Natural killer cell (primary cell): ENCODE measurements at regions not wholly inside any gene's neighbourhood (a gene's known extent, or its start where the extent isn't known, plus 50 kb on each side); places are given as distances from the start of the nearest gene placed in this dataset.

Experiments
- ATAC-seq, 3 donors: fragments of 150-1000 bp in 2 of 3; fragments of 200-7000 bp in 1 of 3; cut with Tn5 transposase; 1 replicate in 1 of 3; 2 replicates in 2 of 3; pipeline ENCODE4 v1.10.0; 2021; ENCODE audit warnings: mild to moderate bottlenecking in 2 of 3, moderate library complexity in 2 of 3
- DNase-seq, 2 donors: peaks; one replicate each; pipeline versions ENCODE4 v3.0.0 to v3.0.0-alpha.2; 2013 to 2021; ENCODE audit warnings: mixed read lengths in 1 of 2
- H3K27ac ChIP-seq: one replicate; pipeline ENCODE4 v1.5.1; 2013; ENCODE audit warnings: mild to moderate bottlenecking, low read length
- H3K27me3 ChIP-seq: one replicate; pipeline ENCODE4 v1.6.1; 2013; ENCODE audit warnings: low read length; ENCODE audit not compliant: control insufficient read depth, insufficient read depth
- H3K36me3 ChIP-seq: one replicate; pipeline ENCODE4 v1.6.1; 2013; ENCODE audit warnings: low read length; ENCODE audit not compliant: control insufficient read depth, insufficient read depth
- H3K4me1 ChIP-seq: one replicate; pipeline ENCODE4 v1.6.1; 2013; ENCODE audit warnings: low read length; ENCODE audit not compliant: control insufficient read depth, insufficient read depth
- H3K4me3 ChIP-seq: one replicate; pipeline ENCODE4 v1.5.1; 2013; ENCODE audit warnings: low read length
- H3K9me3 ChIP-seq: one replicate; pipeline ENCODE4 v1.6.1; 2013; ENCODE audit warnings: low read length; ENCODE audit not compliant: control insufficient read depth, insufficient read depth
- H3K27ac Mint-ChIP-seq, 2 donors: one replicate each; pipeline ENCODE4 v1.8.0; 2022; ENCODE audit warnings: mild to moderate bottlenecking in 2 of 2, mixed read lengths in 2 of 2, moderate library complexity in 1 of 2
- H3K27me3 Mint-ChIP-seq, 2 donors: one replicate each; pipeline ENCODE4 v1.8.0; 2022; ENCODE audit warnings: low read depth in 2 of 2, mixed read lengths in 2 of 2
- H3K36me3 Mint-ChIP-seq: one replicate; pipeline ENCODE4 v1.8.0; 2022; ENCODE audit warnings: mixed read lengths
- H3K4me1 Mint-ChIP-seq, 2 donors: one replicate each; pipeline ENCODE4 v1.8.0; 2022; ENCODE audit warnings: mixed read lengths in 2 of 2
- H3K4me3 Mint-ChIP-seq: one replicate; pipeline ENCODE4 v1.8.0; 2022; ENCODE audit warnings: mild to moderate bottlenecking, moderate library complexity, mixed read lengths
- H3K9me3 Mint-ChIP-seq, 2 donors: one replicate each; pipeline ENCODE4 v1.8.0; 2022; ENCODE audit warnings: mixed read lengths in 2 of 2
- WGBS: methylation state at CpG from one replicate; pipeline ENCODE4 v1.1.7; 2013; ENCODE audit warnings: missing lambda C conversion rate; ENCODE audit not compliant: insufficient coverage; 5-methylcytosine and 5-hydroxymethylcytosine counted together
- intact Hi-C: fragments of 100-400 bp; cut with micrococcal nuclease; formaldehyde crosslinking; loops from one replicate; pipeline ENCODE4 v1.14.2; 2022
- TF ChIP-seq, protein P1 (sequence below): fragments of 200-600 bp; IDR thresholded peaks from one replicate; pipeline ENCODE4 v1.8.0; 2022; ENCODE audit warnings: antibody characterized with exemption

DNA sequence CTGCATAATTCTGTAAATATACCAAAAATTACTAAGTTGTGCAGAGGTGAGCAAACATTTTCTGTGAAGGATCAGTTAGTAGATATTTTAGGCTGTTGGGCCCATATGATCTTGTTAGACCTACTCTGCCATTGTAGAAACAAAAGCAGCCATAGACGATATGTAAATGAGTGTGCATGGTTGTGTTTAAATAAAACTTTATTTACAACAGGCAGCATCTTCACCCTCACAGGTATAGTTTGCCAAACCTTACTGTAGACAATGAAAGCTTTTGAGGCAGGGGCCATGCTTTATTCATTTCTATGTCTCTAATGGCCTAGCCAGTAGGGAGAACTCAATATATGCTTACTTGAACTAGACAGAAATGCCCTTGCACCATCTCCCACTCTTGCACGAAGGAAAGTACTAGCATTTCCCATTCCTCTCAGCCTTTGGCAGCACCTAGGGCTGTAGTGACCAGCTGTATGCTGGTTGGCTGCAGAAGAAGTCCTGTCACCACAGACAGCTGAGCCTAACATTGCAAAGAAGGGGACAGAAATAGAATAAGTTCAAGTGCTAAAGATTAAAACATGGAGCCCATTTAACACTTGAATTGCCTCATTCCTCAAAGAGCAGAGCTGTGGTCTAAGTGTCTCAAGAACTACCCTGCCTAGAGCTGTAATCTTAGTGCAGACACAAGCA, 305.1 kb upstream of the MGAT5 start:
- Mint-ChIP-seq H3K27me3 (peaks cover 0 to 2% of the 10 kb centered on the region in 2 donors), H3K36me3 (no peaks in the 10 kb centered on the region), H3K27ac (no peak overlapping the region), H3K4me1 (no peaks in the 10 kb centered on the region), H3K4me3 (no peak overlapping the region), H3K9me3 (no peaks in the 10 kb centered on the region)
- TF ChIP-seq, protein P1, sequence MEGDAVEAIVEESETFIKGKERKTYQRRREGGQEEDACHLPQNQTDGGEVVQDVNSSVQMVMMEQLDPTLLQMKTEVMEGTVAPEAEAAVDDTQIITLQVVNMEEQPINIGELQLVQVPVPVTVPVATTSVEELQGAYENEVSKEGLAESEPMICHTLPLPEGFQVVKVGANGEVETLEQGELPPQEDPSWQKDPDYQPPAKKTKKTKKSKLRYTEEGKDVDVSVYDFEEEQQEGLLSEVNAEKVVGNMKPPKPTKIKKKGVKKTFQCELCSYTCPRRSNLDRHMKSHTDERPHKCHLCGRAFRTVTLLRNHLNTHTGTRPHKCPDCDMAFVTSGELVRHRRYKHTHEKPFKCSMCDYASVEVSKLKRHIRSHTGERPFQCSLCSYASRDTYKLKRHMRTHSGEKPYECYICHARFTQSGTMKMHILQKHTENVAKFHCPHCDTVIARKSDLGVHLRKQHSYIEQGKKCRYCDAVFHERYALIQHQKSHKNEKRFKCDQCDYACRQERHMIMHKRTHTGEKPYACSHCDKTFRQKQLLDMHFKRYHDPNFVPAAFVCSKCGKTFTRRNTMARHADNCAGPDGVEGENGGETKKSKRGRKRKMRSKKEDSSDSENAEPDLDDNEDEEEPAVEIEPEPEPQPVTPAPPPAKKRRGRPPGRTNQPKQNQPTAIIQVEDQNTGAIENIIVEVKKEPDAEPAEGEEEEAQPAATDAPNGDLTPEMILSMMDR: no peak
- Histone ChIP-seq H3K27ac (no peak overlapping the region), H3K27me3 (no peaks in the 10 kb centered on the region), H3K4me3 (no peak overlapping the region), H3K9me3 (no peaks in the 10 kb centered on the region), H3K4me1 (no peaks in the 10 kb centered on the region), H3K36me3 (no peaks in the 10 kb centered on the region)
- intact Hi-C loops: no loop called here
- 0% methylated on average over 1 of the region's 2 CpGs for WGBS
- DNase-seq (no peak), ATAC-seq (no peak)

DNA sequence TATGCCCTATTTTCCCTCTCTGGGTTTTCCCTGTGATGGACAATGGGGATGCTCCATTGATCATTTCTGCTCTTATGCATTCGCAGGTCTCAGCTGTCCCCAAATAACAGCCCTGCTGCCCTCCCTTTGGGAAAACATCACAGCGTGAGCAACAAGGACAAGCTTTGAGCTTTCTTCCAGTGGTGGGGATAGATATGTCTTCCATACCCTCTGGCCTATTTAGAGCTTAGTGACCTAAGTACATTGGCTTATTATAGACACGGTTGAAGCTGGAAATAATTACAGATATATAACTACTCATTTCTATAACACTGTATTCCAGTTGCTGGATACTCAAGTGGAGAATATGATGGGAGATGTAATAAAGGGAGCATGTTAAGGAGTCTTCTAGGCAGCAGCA, 304.3 kb upstream of the MGAT5 start:
- Histone ChIP-seq H3K4me1 (no peaks in the 10 kb centered on the region), H3K27me3 (no peaks in the 10 kb centered on the region), H3K36me3 (no peaks in the 10 kb centered on the region), H3K9me3 (no peaks in the 10 kb centered on the region), H3K27ac (no peak overlapping the region), H3K4me3 (no peak overlapping the region)
- H3K4me1 Mint-ChIP-seq: no peaks in the 10 kb centered on the region
- WGBS: 86% methylated on average over 2 of the region's 3 CpGs
- TF ChIP-seq, protein P1: no peak
- H3K4me3 Mint-ChIP-seq: no peak overlapping the region
- peaks cover 0 to 2% of the 10 kb centered on the region in 2 donors for H3K27me3 Mint-ChIP-seq
- H3K36me3 Mint-ChIP-seq: no peaks in the 10 kb centered on the region
- intact Hi-C loops: no loop called here
- no peaks in the 10 kb centered on the region for H3K9me3 Mint-ChIP-seq
- DNase-seq (no peak), ATAC-seq (no peak)
- H3K27ac Mint-ChIP-seq: no peak overlapping the region

DNA sequence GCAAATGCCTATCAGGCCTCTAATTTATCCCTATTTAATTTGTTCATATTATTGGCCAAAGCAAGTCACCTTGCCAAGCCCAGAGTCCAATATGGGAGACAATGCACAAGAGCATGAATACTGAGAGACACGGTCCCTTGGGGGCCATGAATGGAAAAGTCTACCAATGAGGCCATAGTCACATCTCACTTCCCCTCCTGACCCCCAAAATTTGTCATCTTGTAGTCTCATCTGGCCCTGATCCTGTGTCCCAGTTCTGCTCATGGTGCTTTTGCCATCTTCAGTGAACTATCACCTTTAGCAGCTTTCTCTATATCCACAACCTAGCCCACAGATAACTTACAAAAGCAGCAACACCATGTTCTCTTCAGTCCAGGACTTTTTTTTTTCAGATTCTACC, 302.7 kb upstream of the MGAT5 start:
- TF ChIP-seq, protein P1: no peak
- Mint-ChIP-seq H3K27ac (no peak overlapping the region), H3K4me1 (no peaks in the 10 kb centered on the region), H3K27me3 (peaks cover 0 to 5% of the 10 kb centered on the region in 2 donors), H3K36me3 (no peaks in the 10 kb centered on the region), H3K9me3 (no peaks in the 10 kb centered on the region), H3K4me3 (no peak overlapping the region)
- H3K27me3 ChIP-seq: no peaks in the 10 kb centered on the region
- no peaks in the 10 kb centered on the region for H3K36me3 ChIP-seq
- WGBS: 78% methylated on average over 1 of the region's 1 CpG
- no peaks in the 10 kb centered on the region for H3K4me1 ChIP-seq
- no peak for ATAC-seq
- DNase-seq: no peak
- H3K4me3 ChIP-seq: no peak overlapping the region
- intact Hi-C loops: no loop called here
- no peak overlapping the region for H3K27ac ChIP-seq
- no peaks in the 10 kb centered on the region for H3K9me3 ChIP-seq

DNA sequence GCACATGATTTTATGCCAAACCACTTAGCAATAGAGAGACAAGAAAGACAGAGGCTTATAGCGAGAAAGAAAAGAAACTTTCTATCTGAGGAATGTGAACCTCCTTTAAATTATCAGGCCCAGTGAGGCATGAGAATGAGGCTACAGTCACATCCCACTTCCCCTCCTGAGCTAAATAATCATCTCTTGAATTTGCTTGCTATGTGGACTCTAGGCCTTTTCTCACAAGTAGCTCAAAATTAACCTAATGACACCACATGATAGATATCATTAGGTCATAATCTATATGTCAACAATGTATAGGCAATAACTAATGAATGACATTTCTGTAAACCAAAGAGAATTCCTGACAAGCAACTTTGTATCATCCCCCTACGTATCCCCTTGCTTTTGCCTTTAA, 301.5 kb upstream of the MGAT5 start:
- Mint-ChIP-seq H3K27me3 (peaks cover 0 to 11% of the 10 kb centered on the region in 2 donors), H3K36me3 (no peaks in the 10 kb centered on the region), H3K9me3 (no peaks in the 10 kb centered on the region), H3K4me3 (no peak overlapping the region), H3K27ac (no peak overlapping the region), H3K4me1 (no peaks in the 10 kb centered on the region)
- H3K4me3 ChIP-seq: no peak overlapping the region
- DNase-seq (no peak), ATAC-seq (no peak)
- TF ChIP-seq, protein P1: no peak
- 65% methylated on average over 2 of the region's 2 CpGs for WGBS
- H3K27me3 ChIP-seq: no peaks in the 10 kb centered on the region
- no peak overlapping the region for H3K27ac ChIP-seq
- H3K9me3 ChIP-seq: no peaks in the 10 kb centered on the region
- H3K36me3 ChIP-seq: no peaks in the 10 kb centered on the region
- intact Hi-C loops: no loop called here
- no peaks in the 10 kb centered on the region for H3K4me1 ChIP-seq
